ENCODE measurements at regions not wholly inside any gene's neighbourhood (a gene's known extent, or its start where the extent isn't known, plus 50 kb on each side); places are given as distances from the start of the nearest gene placed in this dataset.

GRCh38 chr1:200464784-200465400 lies 55.1 kb upstream of the ZNF281 start:
- ChIA-PET CTCF (ENCODE audit: unreplicated experiment) (no interaction called here), POLR2A (interaction anchor here (0.5 to 0.6 kb wide), 2 partner anchors 199 to 389 kb away, joined by 3 read pairs; no protein-coding TSS in a partner anchor)
- no peak for DNase-seq (ENCODE audit: low spot score)
- no TSS peak for BruUV-seq (replicated peaks)
- Histone ChIP-seq H3K4me2 (ENCODE audit: low read length) (no peak overlapping the region), H3K4me3 (ENCODE audit: low read depth, low read length, poor library complexity, severe bottlenecking) (no peak overlapping the region), H3K9me3 (ENCODE audit: low read length) (no peaks in the 10 kb centered on the region), H3K9me2 (ENCODE audit: insufficient read depth, low read length) (no peaks in the 10 kb centered on the region), H4K20me1 (ENCODE audit: insufficient read depth, low read length) (no peaks in the 10 kb centered on the region), H3K4me1 (ENCODE audit: insufficient read depth, low read length, poor library complexity, severe bottlenecking) (peaks cover 15% of the 10 kb centered on the region), H2AFZ (ENCODE audit: low read length) (no peak overlapping the region; the same call in 1 of the 2 replicates), H3K79me2 (ENCODE audit: insufficient read depth, low read depth, low read length) (no peaks in the 10 kb centered on the region), H3K27ac (ENCODE audit: low read depth, low read length, poor library complexity, severe bottlenecking) (no peak overlapping the region), H3K36me3 (ENCODE audit: insufficient read depth, low read length) (no peaks in the 10 kb centered on the region)
- intact Hi-C loops (cut with micrococcal nuclease; ENCODE audit: unreplicated experiment) = no loop called here
- TF ChIP-seq CTCF (conservative IDR thresholded peaks at IDR 0.05; ENCODE audit: low read length) = no peak
- TF ChIP-seq EZH2phosphoT487 (IDR thresholded peaks at IDR 0.05; ENCODE audit: borderline replicate concordance, low read depth, low read length) = no peak

All from OCI-LY7 (cell line).